Right kidney (tissue), 1 donor: ENCODE measurements at regions not wholly inside any gene's neighbourhood (a gene's known extent, or its start where the extent isn't known, plus 50 kb on each side); places are given as distances from the start of the nearest gene placed in this dataset.
"Not testable (repeated sequence)": the region's sequence is repeated elsewhere in the genome, so short reads cannot be mapped to it uniquely, and the experiment has no call there.

Experiments used
- DNase-seq: peaks from one replicate; pipeline ENCODE4 v3.0.0-alpha.2; 2016

DNA sequence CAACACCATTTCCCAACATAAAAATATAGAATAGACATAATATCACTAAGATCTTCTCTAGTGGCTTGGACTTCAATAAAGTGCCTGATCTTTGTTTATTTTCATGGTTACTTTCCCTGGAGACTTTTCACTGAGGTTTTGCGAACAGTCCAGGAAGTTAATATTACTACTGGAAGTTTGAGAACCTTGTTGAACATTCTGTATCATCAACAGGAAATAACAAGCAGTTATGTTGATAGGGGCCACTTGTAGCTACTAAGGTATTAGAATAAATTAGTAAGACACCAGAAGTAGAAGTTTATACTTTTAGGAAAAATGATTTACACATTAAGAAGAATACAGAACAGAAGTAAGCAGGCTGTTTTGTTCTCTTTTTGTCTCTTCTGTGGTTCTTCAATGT lies 180.2 kb downstream of the TFAP2B start:
- DNase-seq = no peak

DNA sequence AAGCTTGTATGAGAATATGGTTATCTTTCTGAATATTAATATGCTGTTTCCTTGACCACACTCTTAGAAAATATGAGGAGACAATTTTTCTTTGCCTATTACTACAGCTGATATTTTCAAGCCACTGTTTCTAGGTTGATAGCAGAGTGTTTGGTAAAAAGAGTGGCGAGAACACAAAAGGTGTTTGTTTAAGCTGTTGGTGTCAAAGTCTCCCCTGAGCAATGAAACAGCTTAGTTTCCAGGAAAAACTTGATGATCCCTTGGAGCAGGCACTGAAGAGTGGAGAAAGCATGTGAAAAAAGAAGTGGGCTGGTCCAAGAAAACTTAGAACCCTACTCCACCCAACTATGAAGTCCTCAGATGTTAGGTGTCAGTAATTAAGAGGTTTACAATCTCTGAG lies 182.7 kb downstream of the TFAP2B start:
- no peak for DNase-seq

DNA sequence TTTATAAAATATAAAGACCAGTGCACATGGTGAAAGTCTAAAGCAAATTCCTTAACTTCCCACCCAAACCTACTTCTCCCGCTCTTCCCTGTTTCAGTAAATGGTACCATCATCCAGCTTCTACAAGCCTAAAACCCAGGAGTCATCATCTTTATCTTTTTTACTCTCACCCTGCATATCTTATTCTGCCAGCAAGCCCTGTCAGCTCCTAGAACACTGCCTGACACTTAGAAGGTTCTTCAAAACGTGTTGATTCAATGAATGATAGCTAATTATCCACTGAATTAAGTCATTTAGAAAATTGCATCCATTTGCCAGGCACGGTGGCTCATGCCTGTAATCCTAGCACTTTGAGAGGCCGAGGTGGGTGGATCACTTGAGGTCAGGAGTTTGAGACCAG lies 185.7 kb downstream of the TFAP2B start:
- no peak for DNase-seq

DNA sequence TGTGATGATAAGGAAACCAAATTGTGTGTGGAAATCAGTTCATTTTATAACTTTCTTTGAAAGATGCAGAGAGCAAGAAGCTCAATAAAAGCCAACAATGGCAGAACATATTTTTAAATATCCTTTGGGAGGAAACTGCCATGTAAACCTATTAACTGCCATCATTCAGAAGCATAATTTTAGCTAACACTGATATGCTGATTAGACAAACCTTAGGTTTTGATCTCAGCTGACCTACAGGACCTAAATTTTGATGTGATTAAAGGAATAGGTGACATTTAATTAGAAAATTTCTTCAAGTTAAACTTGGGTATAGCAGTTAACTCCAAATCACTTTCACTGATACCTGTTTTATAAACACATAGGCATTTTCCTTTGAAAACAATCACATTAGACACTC lies 187.1 kb downstream of the TFAP2B start:
- no peak for DNase-seq

DNA sequence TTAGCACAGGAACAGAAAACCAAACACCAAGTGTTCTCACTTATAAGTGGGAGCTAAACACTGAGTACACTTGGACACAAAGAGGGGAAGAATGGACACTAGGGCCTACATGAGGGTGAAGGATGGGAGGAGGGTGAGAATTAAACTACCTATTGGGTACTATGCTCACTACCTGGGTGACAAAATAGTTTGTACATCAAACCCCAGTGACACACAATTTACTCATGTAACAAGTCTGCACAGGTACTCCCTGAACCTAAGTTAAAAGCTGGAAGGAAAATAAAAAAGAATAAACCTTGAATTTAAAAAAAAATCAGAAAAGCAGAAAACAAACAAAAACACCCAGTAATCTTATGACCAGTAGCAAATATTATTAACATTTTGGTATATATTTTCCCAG lies 188.6 kb downstream of the TFAP2B start:
- DNase-seq = no peak

DNA sequence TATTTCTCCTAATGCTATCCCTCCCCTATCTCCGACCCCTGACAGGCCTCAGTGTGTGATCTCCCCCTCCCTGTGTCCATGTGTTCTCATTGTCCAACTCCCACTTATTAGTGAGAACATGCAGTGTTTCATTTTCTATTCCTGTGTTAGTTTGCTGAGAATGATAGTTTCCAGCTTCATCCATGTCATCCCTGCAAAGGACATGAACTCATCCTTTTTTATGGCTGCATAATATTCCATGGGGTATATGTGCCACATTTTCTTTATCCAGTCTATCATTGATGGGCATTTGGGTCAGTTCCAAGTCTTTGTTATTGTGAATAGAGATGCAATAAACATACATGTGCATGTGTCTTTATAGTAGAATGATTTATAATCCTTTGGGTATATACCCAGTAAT lies 190.0 kb downstream of the TFAP2B start:
- DNase-seq = not testable (repeated sequence)

DNA sequence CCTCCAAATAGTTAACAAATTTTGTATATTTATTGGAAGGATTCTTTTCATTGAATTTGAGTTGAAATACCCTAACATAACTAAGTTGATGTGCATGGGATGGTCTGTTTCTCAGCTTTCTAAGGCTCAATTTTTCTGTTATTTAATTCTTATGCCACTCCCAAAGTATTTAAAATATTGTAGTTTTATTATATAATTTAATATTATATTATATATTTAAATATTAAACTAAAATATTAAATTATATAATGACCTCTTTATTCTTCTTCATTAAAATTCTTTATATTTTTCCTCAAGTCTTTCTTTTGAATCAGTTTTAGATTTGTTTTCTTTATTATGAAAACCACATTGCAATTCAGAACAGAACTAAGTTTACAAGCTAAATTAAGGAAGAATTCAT lies 194.7 kb downstream of the TFAP2B start:
- DNase-seq = no peak

DNA sequence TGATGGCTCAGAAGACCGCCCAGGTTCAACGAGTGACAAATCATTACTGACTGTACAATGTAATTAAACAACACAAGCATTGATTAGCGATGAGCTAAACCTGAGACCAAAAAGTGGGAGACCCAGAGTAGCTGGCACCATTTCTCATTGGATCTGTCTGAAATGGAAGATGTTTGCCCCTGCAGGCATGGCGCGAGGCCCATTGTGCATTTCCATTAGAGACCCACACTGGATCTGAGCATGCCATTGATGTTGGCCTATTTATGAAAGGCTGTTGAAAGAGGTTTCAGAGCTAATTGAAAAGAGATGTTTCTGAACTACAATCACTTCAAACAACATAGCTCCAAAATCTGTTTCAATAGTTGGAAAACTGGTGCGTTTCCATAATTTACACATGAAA lies 196.7 kb downstream of the TFAP2B start:
- DNase-seq = no peak

DNA sequence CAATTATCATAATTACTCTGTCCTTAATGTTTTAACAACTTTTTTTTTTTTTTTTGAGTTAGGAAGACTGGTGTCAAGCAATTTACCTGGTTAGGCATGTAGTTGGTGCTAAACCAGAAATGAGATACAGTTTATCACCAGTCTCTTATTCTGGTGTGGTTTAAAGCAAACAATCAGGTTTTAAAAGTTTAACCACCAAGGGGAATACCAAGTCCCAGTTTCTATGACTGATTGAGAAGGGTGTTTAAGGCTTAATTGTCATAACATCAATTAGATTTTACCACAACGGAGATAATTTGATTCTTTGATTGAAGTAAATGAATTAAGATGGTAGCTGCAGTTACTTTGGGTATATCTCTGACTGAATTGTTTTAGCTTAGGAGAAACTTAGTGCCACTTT lies 197.8 kb downstream of the TFAP2B start:
- DNase-seq = no peak

DNA sequence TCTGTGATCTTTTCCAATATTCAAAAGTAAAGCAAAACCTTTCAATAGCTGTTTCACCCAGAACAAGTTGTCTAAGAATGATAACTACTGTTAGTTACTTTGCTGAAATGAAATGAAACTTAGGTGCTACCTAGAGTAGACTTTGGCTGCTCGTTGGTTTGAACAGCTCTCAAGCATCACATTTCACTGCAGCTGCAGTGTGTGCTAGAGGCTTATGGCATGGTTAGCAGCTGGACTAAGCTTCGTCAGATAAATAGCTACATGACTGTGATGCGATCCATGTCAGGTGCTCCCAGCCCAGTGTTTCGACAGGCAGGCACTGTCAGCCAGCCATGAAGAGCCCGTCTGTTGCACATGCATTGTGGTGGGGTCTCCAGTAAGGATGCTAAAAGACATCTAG lies 201.1 kb downstream of the TFAP2B start:
- no peak for DNase-seq

DNA sequence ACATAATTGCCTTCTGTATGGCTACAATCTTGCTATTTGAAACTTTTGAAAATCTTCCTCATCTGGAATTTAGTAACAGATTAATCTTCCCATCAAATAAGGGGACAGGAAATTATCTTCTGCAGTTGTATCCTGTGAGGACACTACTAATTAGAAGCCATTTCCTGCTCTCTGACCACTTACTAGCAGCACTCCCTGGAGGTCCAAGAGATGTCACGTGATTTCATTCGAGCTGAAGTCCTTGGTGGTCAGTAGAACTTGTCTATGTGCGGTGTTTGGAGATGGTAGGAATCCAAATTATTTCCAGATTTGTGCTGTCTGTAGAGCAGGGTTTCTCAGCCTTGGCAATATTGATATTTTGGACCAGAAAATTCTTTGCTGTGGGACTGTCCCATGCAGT lies 202.5 kb downstream of the TFAP2B start:
- DNase-seq = no peak

DNA sequence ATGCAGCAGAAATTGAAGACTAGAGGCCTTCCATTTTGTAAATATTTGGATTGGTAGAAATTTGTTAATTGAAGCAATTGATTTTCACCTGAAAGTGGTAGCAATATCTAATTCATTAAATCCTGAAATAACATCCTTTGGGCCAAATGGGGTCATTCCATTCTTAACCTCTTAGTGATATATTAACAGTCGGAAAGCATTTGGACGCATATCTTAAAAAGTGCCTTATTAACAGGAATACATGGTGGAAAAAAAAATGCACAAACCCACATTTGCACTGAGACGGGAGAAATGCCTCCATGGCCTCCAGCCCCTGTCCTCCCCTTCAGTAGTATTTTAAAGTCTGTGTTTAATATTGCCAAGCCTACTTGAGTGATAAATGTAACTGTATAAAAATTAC lies 205.5 kb downstream of the TFAP2B start:
- no peak for DNase-seq

DNA sequence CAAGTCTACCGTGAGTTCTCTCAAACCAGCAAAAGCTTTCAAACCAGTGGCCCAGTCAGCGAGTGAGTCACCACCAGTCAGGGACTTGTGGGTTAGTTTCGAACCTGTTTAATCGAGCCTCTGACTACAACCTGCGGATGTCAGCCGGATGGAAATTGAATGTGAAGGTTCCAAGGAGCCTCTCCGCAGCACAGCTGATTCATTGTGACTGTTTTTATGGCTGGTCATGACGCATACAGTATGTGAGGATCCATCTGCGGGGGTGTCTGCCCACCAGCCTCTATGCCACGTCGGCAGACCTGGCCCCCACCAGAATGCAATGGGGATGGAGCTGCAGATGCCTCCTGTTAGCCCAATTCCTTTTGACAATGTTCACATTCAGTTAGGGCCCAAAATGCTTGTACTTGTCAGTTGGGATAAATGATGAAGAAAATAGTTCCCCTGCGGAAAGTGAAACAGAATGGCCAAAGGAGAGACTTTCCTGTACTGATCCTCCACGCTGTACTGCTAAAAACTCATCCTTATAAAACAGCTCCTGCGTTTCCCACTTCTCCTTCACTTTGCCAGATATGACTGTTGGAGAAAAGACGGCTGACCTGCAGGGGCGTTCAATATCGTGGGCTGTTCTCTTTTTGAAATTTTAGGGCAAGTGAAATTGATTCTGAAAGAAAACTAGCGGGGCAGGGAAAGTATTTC lies 206.6 kb downstream of the TFAP2B start:
- DNase-seq = no peak

DNA sequence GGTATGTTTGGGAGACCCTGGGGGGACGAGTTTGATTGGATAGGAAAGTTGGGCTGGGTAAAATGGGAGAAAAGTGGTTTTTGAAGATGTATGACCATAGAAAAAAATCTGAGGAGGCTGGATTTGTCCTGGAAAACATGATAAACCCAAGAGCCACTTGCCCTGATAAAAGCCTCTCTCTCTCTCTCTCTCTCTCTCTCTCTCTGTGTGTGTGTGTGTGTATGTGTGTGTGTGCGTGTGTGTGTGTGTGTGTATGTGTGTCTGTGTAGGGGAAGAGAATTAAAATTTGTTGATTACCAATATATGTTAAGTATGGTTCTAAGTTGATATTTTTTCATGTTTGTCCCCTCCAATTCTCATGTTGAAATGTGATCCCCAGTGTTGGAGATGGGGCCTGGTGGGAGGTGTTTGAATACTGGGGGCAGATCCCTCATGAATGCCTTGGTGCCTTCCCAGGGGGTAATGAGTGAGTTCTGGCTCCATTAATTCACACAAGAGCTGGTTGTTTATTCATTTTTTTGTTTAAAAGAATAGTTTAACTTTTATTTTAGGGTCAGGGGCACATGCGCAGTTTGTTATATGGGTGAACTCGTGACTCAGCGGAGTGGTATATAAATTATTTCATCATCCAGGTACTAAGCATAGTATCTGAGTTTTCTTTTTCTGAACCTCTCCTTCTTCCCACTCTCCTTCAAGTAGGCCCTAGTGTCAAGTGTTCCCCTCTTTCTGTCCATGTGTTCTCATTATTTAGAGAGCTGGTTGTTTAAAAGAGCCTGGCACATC lies 208.8 kb downstream of the TFAP2B start:
- no peak for DNase-seq

DNA sequence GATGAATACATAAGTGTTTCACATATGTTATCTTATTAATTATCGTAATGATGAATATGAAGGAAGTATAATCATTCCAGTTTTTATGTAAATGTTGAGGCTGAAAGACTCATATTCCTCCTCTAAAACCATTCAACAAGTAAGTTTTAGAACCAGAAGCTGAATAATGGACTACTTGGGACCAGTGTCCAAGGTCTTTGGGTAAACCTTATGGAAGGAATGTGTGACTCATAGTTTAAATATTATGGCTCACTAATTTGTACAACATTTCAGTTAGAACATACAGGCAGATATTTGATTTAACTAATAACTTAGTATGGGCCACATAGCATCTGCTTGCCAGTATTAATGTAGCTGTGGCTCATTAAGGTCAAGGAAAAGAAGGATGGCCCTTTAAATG lies 209.6 kb downstream of the TFAP2B start:
- no peak for DNase-seq

DNA sequence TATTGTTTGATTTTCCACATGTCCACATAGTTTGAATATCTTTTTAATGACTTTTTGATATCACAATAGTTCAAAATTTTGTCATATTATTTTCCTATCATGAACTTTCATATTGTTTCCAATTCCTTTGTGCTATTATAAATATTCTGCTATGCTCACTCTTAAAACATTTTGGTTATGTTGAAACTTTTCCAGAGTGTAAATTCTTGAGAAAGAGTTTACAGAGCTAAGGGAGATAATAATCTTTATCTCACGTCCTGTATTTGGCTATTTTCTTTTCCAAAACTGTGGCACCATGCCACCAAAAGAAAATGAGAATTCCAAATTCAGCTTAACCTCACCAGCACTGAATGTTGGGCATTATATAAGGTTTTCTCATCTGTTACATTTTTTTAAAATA lies 210.9 kb downstream of the TFAP2B start:
- no peak for DNase-seq

DNA sequence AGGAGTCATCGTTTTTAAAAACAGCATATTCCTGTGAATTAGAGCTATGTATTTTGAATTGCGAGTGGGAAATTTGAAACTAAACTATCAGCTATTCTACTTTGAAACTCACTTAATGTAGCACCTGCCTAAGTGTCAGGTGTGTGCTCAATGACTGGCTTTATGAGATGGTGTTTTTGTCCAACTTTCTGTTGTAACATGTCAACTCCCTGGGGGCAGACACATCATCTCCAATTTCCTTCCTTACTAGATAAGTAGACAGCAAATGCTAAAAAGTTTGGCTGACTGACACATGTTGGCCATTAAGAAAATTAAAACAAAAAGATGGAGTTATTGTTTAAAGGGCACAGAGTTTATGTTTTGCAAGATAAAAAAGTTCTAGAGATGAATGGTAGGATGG lies 226.9 kb downstream of the TFAP2B start:
- no peak for DNase-seq

DNA sequence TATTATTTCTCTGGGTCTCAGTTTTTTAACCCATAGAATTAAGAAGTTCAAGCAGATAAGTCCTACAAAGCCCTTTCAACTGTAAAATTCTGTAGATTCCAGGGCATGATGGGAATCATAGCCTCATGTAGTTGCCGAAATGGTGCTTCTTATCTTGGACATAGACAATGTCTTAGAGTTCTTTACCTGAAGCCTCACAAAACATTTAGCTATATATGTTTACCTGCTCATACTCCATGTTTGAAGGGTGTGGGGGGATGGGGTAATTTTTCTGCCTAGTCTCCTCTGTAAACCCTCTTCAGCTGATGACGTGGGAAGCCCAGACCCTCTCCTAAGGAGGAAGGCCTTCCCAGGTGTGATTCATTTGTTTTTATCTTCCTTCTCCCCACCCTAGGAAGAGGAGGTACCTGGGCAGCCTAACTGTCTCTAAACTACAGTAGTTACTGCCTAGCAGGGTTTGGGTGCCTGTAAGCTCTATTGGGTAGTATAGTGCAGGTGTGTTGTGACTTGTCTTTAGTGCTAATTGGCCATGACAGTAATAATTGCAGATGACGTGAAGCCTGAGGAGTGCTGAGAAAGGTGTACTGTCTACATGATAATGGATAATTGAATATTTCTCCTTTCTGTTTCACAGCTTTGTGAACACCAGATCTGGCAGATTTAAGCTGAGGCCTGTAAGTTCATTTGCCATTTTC lies 230.8 kb downstream of the TFAP2B start:
- no peak for DNase-seq

DNA sequence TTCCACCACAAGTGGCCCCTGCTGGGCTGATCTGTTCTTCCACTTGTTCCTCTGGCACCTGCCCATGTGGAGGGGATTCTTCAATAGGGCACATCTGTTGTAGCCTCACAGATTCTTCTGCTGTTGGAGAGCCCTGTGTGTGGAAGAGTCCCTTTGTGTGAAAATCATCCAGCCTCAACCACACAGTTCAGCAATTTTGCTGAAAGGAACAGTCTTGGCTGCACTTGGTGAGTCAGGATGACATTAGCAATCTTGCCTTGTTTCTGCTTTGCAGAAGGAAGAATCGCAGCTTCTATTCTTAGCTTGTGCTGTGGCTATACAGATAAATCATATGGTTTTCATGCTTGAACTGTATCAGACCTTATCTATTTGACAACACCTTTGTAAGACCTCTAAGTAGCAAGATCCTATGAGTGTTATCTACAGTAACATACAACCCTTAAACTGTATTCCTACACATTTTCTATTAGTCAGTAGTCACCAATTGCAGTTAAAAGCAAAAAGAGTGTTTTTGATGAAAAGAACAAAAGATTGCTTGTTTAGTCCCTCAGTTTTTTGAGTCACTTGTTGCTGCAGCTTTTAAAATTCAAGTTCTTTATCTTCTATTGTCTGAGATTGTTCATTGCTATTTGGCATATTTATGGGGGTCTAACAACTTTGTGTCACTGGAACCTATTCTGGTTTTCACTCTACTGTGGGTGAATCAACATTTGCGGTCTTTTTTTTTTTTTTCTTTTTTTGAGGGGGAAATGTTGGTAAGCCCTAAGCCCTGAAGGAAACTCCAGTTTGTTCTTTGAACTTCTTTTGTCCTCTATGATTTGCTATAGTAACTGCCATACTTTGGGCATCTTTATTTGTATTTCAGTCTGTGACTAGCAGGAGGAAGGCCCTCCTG lies 231.6 kb downstream of the TFAP2B start:
- DNase-seq = no peak

DNA sequence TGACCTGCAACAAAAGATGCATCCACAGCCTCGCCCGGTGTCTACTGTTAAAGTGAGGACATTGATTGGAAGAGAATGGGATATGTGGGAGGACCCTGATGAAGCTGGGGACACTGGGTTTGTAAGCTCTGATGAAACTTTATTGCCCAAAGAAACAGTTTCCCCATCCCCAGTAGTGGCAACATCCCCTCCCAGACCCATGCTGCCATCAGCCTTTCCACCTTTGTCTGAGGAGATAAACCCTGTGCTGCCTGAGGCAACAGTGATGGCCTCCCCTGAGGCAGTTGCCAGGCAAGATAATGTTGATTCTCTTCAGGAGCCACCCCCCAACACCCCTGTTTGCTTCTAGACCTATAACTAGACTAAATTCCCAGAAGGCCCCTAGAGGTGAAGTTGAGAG lies 234.0 kb downstream of the TFAP2B start:
- not testable (repeated sequence) for DNase-seq

DNA sequence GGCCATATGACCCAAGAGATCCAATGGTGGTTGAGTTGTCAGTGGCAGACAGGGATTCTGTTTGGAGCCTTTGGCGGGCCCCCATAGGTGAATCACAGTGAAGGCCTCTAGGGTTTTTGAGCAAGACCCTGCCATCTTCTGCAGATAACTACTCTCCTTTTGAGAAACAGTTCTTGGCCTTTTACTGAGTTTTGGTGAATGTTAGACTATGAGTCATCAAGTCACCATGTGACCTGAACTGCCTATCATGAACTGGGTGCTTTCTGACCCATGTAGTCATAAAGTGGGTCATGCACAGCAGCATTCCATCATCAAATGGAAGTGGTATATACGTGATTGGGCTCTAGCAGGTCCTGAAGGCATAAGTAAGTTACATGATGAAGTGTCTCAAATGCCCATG lies 236.6 kb downstream of the TFAP2B start:
- DNase-seq = not testable (repeated sequence)

DNA sequence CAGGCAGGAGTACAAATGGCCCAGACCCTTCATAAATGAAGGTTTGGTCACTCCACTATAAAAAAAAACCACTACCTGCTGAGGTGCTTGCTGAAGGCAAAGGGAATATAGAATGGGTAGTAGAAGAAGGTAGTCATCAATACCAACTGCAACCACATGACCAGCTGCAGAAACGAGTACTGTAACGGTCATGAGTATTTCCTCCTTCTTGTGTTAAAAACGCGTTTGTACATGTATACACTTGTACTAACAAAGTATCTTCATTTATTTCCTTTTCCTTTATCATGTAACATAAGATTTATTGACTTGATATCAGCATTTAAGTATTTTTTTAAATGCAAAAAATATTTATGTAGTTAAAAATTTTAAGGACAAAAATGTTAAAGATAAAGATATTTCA lies 238.6 kb downstream of the TFAP2B start:
- no peak for DNase-seq
